GM23338 (cell line): ENCODE measurements at regions not wholly inside any gene's neighbourhood (a gene's known extent, or its start where the extent isn't known, plus 50 kb on each side); places are given as distances from the start of the nearest gene placed in this dataset.
A peak's percentile ranks its signal among the peaks of the same experiment; 100 is the strongest.

Experiments
- ATAC-seq: fragments of 200-7000 bp; cut with Tn5 transposase; 3 replicates; pipeline ENCODE4 v1.9.1; 2020
- DNase-seq: peaks from one replicate; pipeline ENCODE4 v3.0.0-alpha.2; 2015; ENCODE audit warnings: low spot score
- H2AFZ ChIP-seq: fragments of 200-600 bp; sonication (generic); 2 replicates; pipeline ENCODE4 v1.8.0; 2016; ENCODE audit warnings: antibody characterized with exemption, mild to moderate bottlenecking, moderate library complexity
- H3F3A ChIP-seq: fragments of 200-600 bp; sonication (generic); replicated peaks from 2 replicates; pipeline ENCODE4 v1.8.0; 2017; ENCODE audit warnings: antibody characterized with exemption, mixed run types, low read depth
- H3K27ac ChIP-seq: fragments of 200-600 bp; sonication (generic); 2 replicates; pipeline ENCODE4 v1.6.1; 2016; ENCODE audit warnings: low read depth
- H3K27me3 ChIP-seq: fragments of 200-600 bp; sonication (generic); 2 replicates; pipeline ENCODE4 v1.8.0; 2016; ENCODE audit warnings: mild to moderate bottlenecking, mixed run types, moderate library complexity; ENCODE audit not compliant: insufficient read depth
- H3K36me3 ChIP-seq: fragments of 200-600 bp; sonication (generic); 2 replicates; pipeline ENCODE4 v1.8.0; 2016; ENCODE audit warnings: mild to moderate bottlenecking; ENCODE audit not compliant: insufficient read depth
- H3K4me1 ChIP-seq: fragments of 200-600 bp; sonication (generic); 2 replicates; pipeline ENCODE4 v1.8.0; 2016; ENCODE audit warnings: mild to moderate bottlenecking, moderate library complexity; ENCODE audit not compliant: insufficient read depth
- H3K4me2 ChIP-seq: fragments of 200-600 bp; sonication (generic); 2 replicates; pipeline ENCODE4 v1.7.1; 2017; ENCODE audit warnings: mixed run types
- H3K4me3 ChIP-seq: fragments of 200-600 bp; sonication (generic); 2 replicates; pipeline ENCODE4 v1.6.1; 2016; ENCODE audit warnings: mixed run types
- H3K79me2 ChIP-seq: fragments of 200-600 bp; sonication (generic); replicated peaks from 2 replicates; pipeline ENCODE4 v1.8.0; 2017; ENCODE audit warnings: mild to moderate bottlenecking; ENCODE audit not compliant: insufficient read depth
- H3K9me2 ChIP-seq: fragments of 200-600 bp; sonication (generic); 2 replicates; pipeline ENCODE4 v1.8.0; 2017; ENCODE audit not compliant: insufficient read depth
- H4K20me1 ChIP-seq: fragments of 200-600 bp; sonication (generic); replicated peaks from 2 replicates; pipeline ENCODE4 v1.8.0; 2017; ENCODE audit warnings: mild to moderate bottlenecking; ENCODE audit not compliant: insufficient read depth
- H3K27ac Mint-ChIP-seq: 2 replicates; pipeline ENCODE4 v1.8.0; 2020; ENCODE audit warnings: inconsistent platforms, mild to moderate bottlenecking, moderate library complexity, mixed read lengths
- H3K27me3 Mint-ChIP-seq: 3 replicates; pipeline ENCODE4 v1.8.0; 2022; ENCODE audit warnings: low read depth, mild to moderate bottlenecking, moderate library complexity, mixed read lengths, inconsistent platforms; ENCODE audit not compliant: insufficient read depth, poor library complexity
- H3K36me3 Mint-ChIP-seq: 3 replicates; pipeline ENCODE4 v1.8.0; 2021; ENCODE audit warnings: low read depth, mild to moderate bottlenecking, inconsistent platforms, moderate library complexity, mixed read lengths
- H3K4me1 Mint-ChIP-seq: 3 replicates; pipeline ENCODE4 v1.8.0; 2020; ENCODE audit warnings: mild to moderate bottlenecking, inconsistent platforms, mixed read lengths
- H3K4me3 Mint-ChIP-seq: 3 replicates; pipeline ENCODE4 v1.8.0; 2021; ENCODE audit warnings: moderate library complexity, mild to moderate bottlenecking, inconsistent platforms, mixed read lengths
- H3K9me3 Mint-ChIP-seq: 3 replicates; pipeline ENCODE4 v1.8.0; 2020; ENCODE audit warnings: moderate library complexity, mild to moderate bottlenecking, inconsistent platforms, mixed read lengths
- CREB1 ChIP-seq: fragments of 250-450 bp; sonication (Bioruptor Pico); IDR thresholded peaks from 2 replicates; pipeline ENCODE4 v1.5.0; 2020; ENCODE audit warnings: low read depth, mild to moderate bottlenecking, moderate library complexity
- EZH2phosphoT487 ChIP-seq: fragments of 200-600 bp; sonication (generic); IDR thresholded peaks from one replicate; pipeline ENCODE4 v1.8.1; 2018; ENCODE audit warnings: antibody characterized with exemption; ENCODE audit not compliant: unreplicated experiment
- JUNB ChIP-seq: IDR thresholded peaks from one replicate; pipeline ENCODE4 v1.6.1; 2016; ENCODE audit warnings: antibody characterized with exemption; ENCODE audit not compliant: unreplicated experiment
- POLR2AphosphoS5 ChIP-seq: IDR thresholded peaks from 2 replicates; pipeline ENCODE4 v1.6.1; 2016; ENCODE audit warnings: antibody characterized with exemption, low read depth
- REST ChIP-seq: IDR thresholded peaks from one replicate; pipeline ENCODE4 v1.6.1; 2018; ENCODE audit warnings: antibody characterized with exemption; ENCODE audit not compliant: unreplicated experiment
- STAT1 ChIP-seq: IDR thresholded peaks from one replicate; pipeline ENCODE4 v1.6.1; 2016; ENCODE audit warnings: antibody characterized with exemption; ENCODE audit not compliant: unreplicated experiment
- ZNF331 ChIP-seq: fragments of 250-450 bp; sonication (Bioruptor Pico); IDR thresholded peaks from 2 replicates; pipeline ENCODE4 v1.5.0; 2020; ENCODE audit warnings: low read depth, mild to moderate bottlenecking, moderate library complexity
- TF ChIP-seq, protein P1 (sequence below): IDR thresholded peaks from 2 replicates; pipeline ENCODE4 v1.6.1; 2016; ENCODE audit warnings: antibody characterized with exemption
- TF ChIP-seq, protein P2 (sequence below), 2 experiments: fragments of 200-600 bp in 1 of 2; sonication (generic) in 1 of 2; conservative IDR thresholded peaks; 2 replicates each; pipeline versions ENCODE4 v1.5.1 to v1.6.1; 2016 to 2017; ENCODE audit warnings: antibody characterized with exemption in 2 of 2, low read depth in 2 of 2, mild to moderate bottlenecking in 2 of 2, moderate library complexity in 1 of 2

DNA sequence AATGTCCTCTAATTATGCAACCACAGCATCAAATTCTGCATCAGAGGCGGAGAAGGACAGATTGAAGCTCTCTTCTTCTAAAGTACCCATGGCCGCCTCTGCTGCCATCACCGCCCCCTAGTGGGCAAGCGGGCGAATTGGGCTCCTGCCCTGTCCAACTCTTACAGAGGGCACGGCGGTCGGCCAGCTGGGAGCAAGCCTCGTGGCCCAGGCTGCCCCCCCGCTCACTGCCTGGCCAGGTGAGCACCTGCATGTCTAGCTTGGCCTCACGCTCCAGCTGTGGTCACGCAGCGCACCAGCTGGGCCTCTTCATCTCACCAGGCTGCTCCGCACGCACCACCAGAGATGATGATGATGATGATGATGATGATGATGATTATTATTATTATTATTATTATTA lies 146.1 kb upstream of the TOM1L1 start:
- H2AFZ ChIP-seq, result no peak overlapping the region
- no peak overlapping the region for H3K27ac ChIP-seq
- no peaks in the 10 kb centered on the region for H4K20me1 ChIP-seq
- Mint-ChIP-seq H3K4me3 (no peak overlapping the region), H3K27me3 (peaks cover 2% of the 10 kb centered on the region), H3K4me1 (peaks cover 1% of the 10 kb centered on the region; the same call in 1 of the 3 replicates), H3K27ac (no peak overlapping the region), H3K36me3 (no peaks in the 10 kb centered on the region), H3K9me3 (peaks cover 4% of the 10 kb centered on the region; the same call in 2 of the 3 replicates)
- no peak overlapping the region for H3K4me2 ChIP-seq
- peaks cover 4% of the 10 kb centered on the region; the same call in 1 of the 2 replicates for H3K9me2 ChIP-seq
- no peaks in the 10 kb centered on the region for H3K36me3 ChIP-seq
- TF ChIP-seq, protein P1, sequence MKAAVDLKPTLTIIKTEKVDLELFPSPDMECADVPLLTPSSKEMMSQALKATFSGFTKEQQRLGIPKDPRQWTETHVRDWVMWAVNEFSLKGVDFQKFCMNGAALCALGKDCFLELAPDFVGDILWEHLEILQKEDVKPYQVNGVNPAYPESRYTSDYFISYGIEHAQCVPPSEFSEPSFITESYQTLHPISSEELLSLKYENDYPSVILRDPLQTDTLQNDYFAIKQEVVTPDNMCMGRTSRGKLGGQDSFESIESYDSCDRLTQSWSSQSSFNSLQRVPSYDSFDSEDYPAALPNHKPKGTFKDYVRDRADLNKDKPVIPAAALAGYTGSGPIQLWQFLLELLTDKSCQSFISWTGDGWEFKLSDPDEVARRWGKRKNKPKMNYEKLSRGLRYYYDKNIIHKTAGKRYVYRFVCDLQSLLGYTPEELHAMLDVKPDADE, result no peak
- TF ChIP-seq, protein P2, sequence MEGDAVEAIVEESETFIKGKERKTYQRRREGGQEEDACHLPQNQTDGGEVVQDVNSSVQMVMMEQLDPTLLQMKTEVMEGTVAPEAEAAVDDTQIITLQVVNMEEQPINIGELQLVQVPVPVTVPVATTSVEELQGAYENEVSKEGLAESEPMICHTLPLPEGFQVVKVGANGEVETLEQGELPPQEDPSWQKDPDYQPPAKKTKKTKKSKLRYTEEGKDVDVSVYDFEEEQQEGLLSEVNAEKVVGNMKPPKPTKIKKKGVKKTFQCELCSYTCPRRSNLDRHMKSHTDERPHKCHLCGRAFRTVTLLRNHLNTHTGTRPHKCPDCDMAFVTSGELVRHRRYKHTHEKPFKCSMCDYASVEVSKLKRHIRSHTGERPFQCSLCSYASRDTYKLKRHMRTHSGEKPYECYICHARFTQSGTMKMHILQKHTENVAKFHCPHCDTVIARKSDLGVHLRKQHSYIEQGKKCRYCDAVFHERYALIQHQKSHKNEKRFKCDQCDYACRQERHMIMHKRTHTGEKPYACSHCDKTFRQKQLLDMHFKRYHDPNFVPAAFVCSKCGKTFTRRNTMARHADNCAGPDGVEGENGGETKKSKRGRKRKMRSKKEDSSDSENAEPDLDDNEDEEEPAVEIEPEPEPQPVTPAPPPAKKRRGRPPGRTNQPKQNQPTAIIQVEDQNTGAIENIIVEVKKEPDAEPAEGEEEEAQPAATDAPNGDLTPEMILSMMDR (conservative IDR thresholded peaks at IDR 0.05; ENCODE audit: low read depth in 2 of 2), result peak; percentile 67 to 74
- TF ChIP-seq ZNF331 (CRISPR knock-in tag) (no peak), CREB1 (CRISPR knock-in tag) (no peak), STAT1 (no peak)
- no peaks in the 10 kb centered on the region for H3K4me1 ChIP-seq
- no peaks in the 10 kb centered on the region for H3K79me2 ChIP-seq
- DNase-seq (peak; percentile 55), ATAC-seq (peak; percentile 57)
- H3K4me3 ChIP-seq, result no peak overlapping the region
- no peaks in the 10 kb centered on the region for H3F3A ChIP-seq
- no peaks in the 10 kb centered on the region for H3K27me3 ChIP-seq

- DNase-seq, result no peak
- no peak for TF ChIP-seq POLR2AphosphoS5
- TF ChIP-seq EZH2phosphoT487, result no peak
- no peak for TF ChIP-seq ZNF331 (CRISPR knock-in tag)
- TF ChIP-seq REST, result no peak
- no peak for TF ChIP-seq JUNB
- TF ChIP-seq, protein P1, result no peak
Observed at GRCh38 chr17:54760836-54761235, 139.8 kb upstream of the TOM1L1 start.

More at GRCh38 chr17:54760836-54761235, 139.8 kb upstream of the TOM1L1 start:
- peak overlapping the region; percentile 77; the same call in 1 of the 2 replicates for H2AFZ ChIP-seq
- H3K4me1 ChIP-seq, result no peaks in the 10 kb centered on the region
- no peaks in the 10 kb centered on the region for H3K36me3 ChIP-seq
- no peaks in the 10 kb centered on the region for H3K27me3 Mint-ChIP-seq
- no peak overlapping the region for H3K27ac Mint-ChIP-seq
- H3K79me2 ChIP-seq, result no peaks in the 10 kb centered on the region
- no peaks in the 10 kb centered on the region for H3F3A ChIP-seq
- H3K27ac ChIP-seq, result no peak overlapping the region
- peaks cover 11% of the 10 kb centered on the region; the same call in 1 of the 2 replicates for H3K9me2 ChIP-seq
- no peaks in the 10 kb centered on the region for H4K20me1 ChIP-seq
- H3K36me3 Mint-ChIP-seq, result no peaks in the 10 kb centered on the region
- no peak overlapping the region for H3K4me3 ChIP-seq
- ATAC-seq, result no peak
- H3K9me3 Mint-ChIP-seq, result peaks cover 2% of the 10 kb centered on the region; the same call in 1 of the 3 replicates
- H3K4me1 Mint-ChIP-seq, result peaks cover 3% of the 10 kb centered on the region; the same call in 1 of the 3 replicates
- H3K27me3 ChIP-seq, result no peaks in the 10 kb centered on the region
- no peak overlapping the region for H3K4me2 ChIP-seq
- H3K4me3 Mint-ChIP-seq, result no peak overlapping the region
